IMR-90 (cell line): ENCODE measurements at regions not wholly inside any gene's neighbourhood (a gene's known extent, or its start where the extent isn't known, plus 50 kb on each side); places are given as distances from the start of the nearest gene placed in this dataset.

Experiments used
- ATAC-seq: fragments of 200-7000 bp; cut with Tn5 transposase; 2 replicates; pipeline ENCODE4 v1.9.1; 2020; ENCODE audit warnings: low read depth, mild to moderate bottlenecking, moderate library complexity
- BruUV-seq: library from RNA; stranded (reverse); fragments of 400-500 nt; replicated peaks from 2 replicates; lab custom pipeline; 2021; lab: Mats Ljungman, UMichigan
- CTCF ChIA-PET: fragments of 300-600 bp; formaldehyde crosslinking; extraction: SDS; loops from one replicate; lab custom pipeline; 2021; ENCODE audit warnings: antibody characterized with exemption; lab: Yijun Ruan, JAX
- POLR2A ChIA-PET: fragments of 300-600 bp; sonication (Branson Sonifier 250); formaldehyde crosslinking; loops from one replicate; lab custom pipeline; 2022; ENCODE audit warnings: antibody characterized with exemption; ENCODE audit not compliant: unreplicated experiment; lab: Charles Lee
- DNase-seq: peaks from one replicate; pipeline ENCODE4 v3.0.0; 2013
- H2AFZ ChIP-seq: replicated peaks from 2 replicates; pipeline ENCODE3; 2013; ENCODE audit warnings: low read length, mild to moderate bottlenecking; ENCODE audit not compliant: poor library complexity
- H2AK5ac ChIP-seq: 2 replicates; pipeline ENCODE4 v1.6.1; 2013; ENCODE audit warnings: low read depth, low read length, inconsistent platforms
- H2AK9ac ChIP-seq: replicated peaks from 2 replicates; pipeline ENCODE3; 2013; ENCODE audit warnings: mild to moderate bottlenecking, low read depth, low read length, moderate library complexity; ENCODE audit not compliant: poor library complexity
- H2BK120ac ChIP-seq: 2 replicates; pipeline ENCODE4 v1.6.1; 2013; ENCODE audit warnings: low read depth, low read length, inconsistent platforms
- H2BK15ac ChIP-seq: 3 replicates; pipeline ENCODE4 v1.6.1; 2013; ENCODE audit warnings: low read depth, low read length, inconsistent platforms
- H2BK20ac ChIP-seq: 2 replicates; pipeline ENCODE4 v1.6.1; 2013; ENCODE audit warnings: low read depth, mild to moderate bottlenecking, inconsistent platforms, low read length, moderate library complexity
- H2BK5ac ChIP-seq: 2 replicates; pipeline ENCODE4 v1.6.1; 2013; ENCODE audit warnings: mild to moderate bottlenecking, low read depth, low read length, inconsistent platforms; ENCODE audit not compliant: poor library complexity, severe bottlenecking
- H3K14ac ChIP-seq: replicated peaks from 2 replicates; pipeline ENCODE4 v1.6.1; 2013; ENCODE audit warnings: low read depth, low read length, inconsistent platforms
- H3K18ac ChIP-seq: 2 replicates; pipeline ENCODE4 v1.6.1; 2013; ENCODE audit warnings: low read depth, low read length, control low read depth
- H3K23ac ChIP-seq: 2 replicates; pipeline ENCODE4 v1.6.1; 2013; ENCODE audit warnings: low read depth, low read length, inconsistent platforms
- H3K27ac ChIP-seq: 2 replicates; pipeline ENCODE4 v1.5.1; 2013; ENCODE audit warnings: mild to moderate bottlenecking, control low read depth, low read length; ENCODE audit not compliant: insufficient read depth
- H3K27me3 ChIP-seq: 2 replicates; pipeline ENCODE4 v1.6.1; 2013; ENCODE audit warnings: low read length; ENCODE audit not compliant: control insufficient read depth, insufficient read depth
- H3K36me3 ChIP-seq: 2 replicates; pipeline ENCODE4 v1.6.1; 2013; ENCODE audit warnings: low read length, mixed read lengths; ENCODE audit not compliant: control insufficient read depth, insufficient read depth
- H3K4ac ChIP-seq: 2 replicates; pipeline ENCODE4 v1.6.1; 2013; ENCODE audit warnings: low read depth, low read length, inconsistent platforms
- H3K4me1 ChIP-seq: 2 replicates; pipeline ENCODE4 v1.6.1; 2013; ENCODE audit warnings: low read length, mixed read lengths; ENCODE audit not compliant: control insufficient read depth, insufficient read depth
- H3K4me2 ChIP-seq: 2 replicates; pipeline ENCODE4 v1.6.1; 2013; ENCODE audit warnings: low read depth, mild to moderate bottlenecking, control low read depth, low read length, moderate library complexity
- H3K4me3 ChIP-seq: 2 replicates; pipeline ENCODE4 v1.5.1; 2013; ENCODE audit warnings: low read depth, mild to moderate bottlenecking, control low read depth, low read length, moderate library complexity; ENCODE audit not compliant: insufficient read depth
- H3K56ac ChIP-seq: 2 replicates; pipeline ENCODE4 v1.6.1; 2013; ENCODE audit warnings: low read length, inconsistent platforms; ENCODE audit not compliant: insufficient read depth; ENCODE audit errors: extremely low read depth
- H3K79me1 ChIP-seq, 2 experiments: 2 replicates each; pipeline ENCODE4 v1.6.1; 2013; ENCODE audit warnings: low read length in 2 of 2, inconsistent platforms in 1 of 2, low read depth in 1 of 2
- H3K9ac ChIP-seq: 2 replicates; pipeline ENCODE4 v1.6.1; 2013; ENCODE audit warnings: low read depth, low read length, control low read depth
- H3K9me1 ChIP-seq: 2 replicates; pipeline ENCODE4 v1.6.1; 2013; ENCODE audit warnings: low read length, inconsistent platforms; ENCODE audit not compliant: insufficient read depth
- H3K9me3 ChIP-seq: 2 replicates; pipeline ENCODE4 v1.6.1; 2013; ENCODE audit warnings: low read length; ENCODE audit not compliant: control insufficient read depth, insufficient read depth
- H4K20me1 ChIP-seq: 2 replicates; pipeline ENCODE4 v1.6.1; 2013; ENCODE audit warnings: low read length, inconsistent platforms; ENCODE audit not compliant: insufficient read depth
- H4K5ac ChIP-seq: 2 replicates; pipeline ENCODE4 v1.6.1; 2013; ENCODE audit warnings: mild to moderate bottlenecking, low read depth, low read length, control low read depth
- H4K8ac ChIP-seq, 2 experiments: 2 replicates each; pipeline ENCODE4 v1.6.1; 2013; ENCODE audit warnings: low read depth in 2 of 2, low read length in 2 of 2, control low read depth in 1 of 2, inconsistent platforms in 1 of 2
- H4K91ac ChIP-seq: 2 replicates; pipeline ENCODE4 v1.6.1; 2013; ENCODE audit warnings: low read depth, low read length, inconsistent platforms; ENCODE audit not compliant: insufficient read depth
- BHLHE40 ChIP-seq: fragments of 150-350 bp; IDR thresholded peaks from 2 replicates; pipeline ENCODE4 v1.6.1; 2016; ENCODE audit warnings: mild to moderate bottlenecking, low read depth, low read length
- CHD1 ChIP-seq: IDR thresholded peaks from 2 replicates; pipeline ENCODE4 v1.6.1; 2012; ENCODE audit warnings: low read depth, low read length, improper control_type of control experiment
- FOS ChIP-seq: fragments of 150-350 bp; IDR thresholded peaks from 2 replicates; pipeline ENCODE4 v1.6.1; 2016; ENCODE audit warnings: low read depth, low read length
- MAZ ChIP-seq: IDR thresholded peaks from 2 replicates; pipeline ENCODE4 v1.6.1; 2012; ENCODE audit warnings: low read depth, mild to moderate bottlenecking, low read length, improper control_type of control experiment, moderate library complexity, borderline replicate concordance
- MXI1 ChIP-seq: IDR thresholded peaks from 2 replicates; pipeline ENCODE4 v1.6.1; 2012; ENCODE audit warnings: low read depth, mild to moderate bottlenecking, low read length, moderate library complexity, borderline replicate concordance
- NFE2L2 ChIP-seq: fragments of 150-350 bp; IDR thresholded peaks from 2 replicates; pipeline ENCODE4 v1.6.1; 2016; ENCODE audit warnings: low read depth, mild to moderate bottlenecking, low read length
- POLR2A ChIP-seq: IDR thresholded peaks from 2 replicates; pipeline ENCODE4 v1.6.1; 2012; ENCODE audit warnings: mild to moderate bottlenecking, low read depth, low read length
- RCOR1 ChIP-seq: IDR thresholded peaks from 2 replicates; pipeline ENCODE4 v1.6.1; 2012; ENCODE audit warnings: mild to moderate bottlenecking, low read length, improper control_type of control experiment; ENCODE audit not compliant: insufficient replicate concordance
- RFX5 ChIP-seq: IDR thresholded peaks from 2 replicates; pipeline ENCODE4 v1.8.0; 2012; ENCODE audit warnings: low read depth, mild to moderate bottlenecking, low read length, moderate library complexity
- WGBS, 2 experiments: methylation state at CpG; one replicate each; pipeline versions ENCODE4 v1.1.5 to v1.1.7; 2013; ENCODE audit warnings: missing lambda C conversion rate in 2 of 2; ENCODE audit not compliant: insufficient read length in 1 of 2; ENCODE audit errors: extremely low coverage in 2 of 2; 5-methylcytosine and 5-hydroxymethylcytosine counted together
- dilution Hi-C: fragments of 300-500 bp; cut with HindIII; formaldehyde crosslinking; loops from one replicate; pipeline ENCODE4 v1.14.3; 2018; ENCODE audit warnings: low sequenced_read_pairs; ENCODE audit not compliant: unreplicated experiment
- in situ Hi-C: fragments of 300-500 bp; cut with MboI; formaldehyde crosslinking; loops from 3 replicates; pipeline ENCODE4 v1.14.3; 2019; ENCODE audit warnings: low sequenced_read_pairs, inconsistent platforms, mixed read lengths
- intact Hi-C: fragments of 100-400 bp; cut with micrococcal nuclease; formaldehyde crosslinking; loops from 2 replicates; pipeline ENCODE4 v1.10.0; 2022
- TF ChIP-seq, protein P1 (sequence below): fragments of 150-350 bp; IDR thresholded peaks from 2 replicates; pipeline ENCODE4 v1.6.1; 2016; ENCODE audit warnings: low read depth, mild to moderate bottlenecking, low read length, moderate library complexity, borderline replicate concordance

DNA sequence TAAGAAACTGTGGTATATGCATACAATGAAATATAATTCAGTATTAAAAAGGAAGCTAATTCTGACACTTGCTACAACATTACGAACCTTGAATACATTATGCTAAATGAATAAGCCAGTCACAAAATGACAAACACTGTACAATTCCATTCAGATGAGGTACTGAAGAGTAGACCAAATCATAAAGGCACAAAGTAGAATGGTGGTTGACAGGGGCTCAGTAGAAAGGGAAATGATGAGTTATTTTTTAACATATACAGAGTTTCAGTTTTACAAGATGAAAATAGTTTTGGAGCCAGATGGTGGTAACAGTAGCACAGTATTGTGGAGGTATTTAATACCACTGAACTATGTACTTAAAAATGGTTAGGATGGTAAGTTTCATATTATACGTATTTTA is 254.6 kb upstream of the RBMS3 start:
- no peak overlapping the region for H3K4me2 ChIP-seq
- H3K56ac ChIP-seq = no peak overlapping the region
- H2BK5ac ChIP-seq = no peak overlapping the region
- no TSS peak for BruUV-seq
- H2AK9ac ChIP-seq = no peak overlapping the region
- no CpG with 5 or more reads among the region's 2 CpGs for WGBS, 2 experiments
- no peak overlapping the region for H3K27ac ChIP-seq
- DNase-seq = no peak
- no peak overlapping the region for H3K9ac ChIP-seq
- no peak overlapping the region for H4K91ac ChIP-seq
- POLR2A ChIA-PET = no interaction called here
- TF ChIP-seq NFE2L2 (no peak), MXI1 (no peak), FOS (no peak), POLR2A (no peak), CHD1 (no peak), BHLHE40 (no peak), RFX5 (no peak), RCOR1 (no peak), MAZ (no peak)
- TF ChIP-seq, protein P1, sequence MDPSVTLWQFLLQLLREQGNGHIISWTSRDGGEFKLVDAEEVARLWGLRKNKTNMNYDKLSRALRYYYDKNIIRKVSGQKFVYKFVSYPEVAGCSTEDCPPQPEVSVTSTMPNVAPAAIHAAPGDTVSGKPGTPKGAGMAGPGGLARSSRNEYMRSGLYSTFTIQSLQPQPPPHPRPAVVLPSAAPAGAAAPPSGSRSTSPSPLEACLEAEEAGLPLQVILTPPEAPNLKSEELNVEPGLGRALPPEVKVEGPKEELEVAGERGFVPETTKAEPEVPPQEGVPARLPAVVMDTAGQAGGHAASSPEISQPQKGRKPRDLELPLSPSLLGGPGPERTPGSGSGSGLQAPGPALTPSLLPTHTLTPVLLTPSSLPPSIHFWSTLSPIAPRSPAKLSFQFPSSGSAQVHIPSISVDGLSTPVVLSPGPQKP = no peak
- H3K4me1 ChIP-seq = no peaks in the 10 kb centered on the region
- H3K9me1 ChIP-seq = no peaks in the 10 kb centered on the region
- no peak overlapping the region for H3K18ac ChIP-seq
- H3K9me3 ChIP-seq = no peaks in the 10 kb centered on the region
- no peaks in the 10 kb centered on the region for H3K79me1 ChIP-seq
- no peak overlapping the region for H2BK120ac ChIP-seq
- intact Hi-C loops = no loop called here
- dilution Hi-C loops = no loop called here
- no peaks in the 10 kb centered on the region for H3K36me3 ChIP-seq
- no peak for ATAC-seq
- H3K14ac ChIP-seq = no peak overlapping the region
- H3K27me3 ChIP-seq = no peaks in the 10 kb centered on the region
- no peak overlapping the region for H4K8ac ChIP-seq
- no peak overlapping the region for H2AFZ ChIP-seq
- H3K23ac ChIP-seq = no peak overlapping the region
- CTCF ChIA-PET = no interaction called here
- H3K4ac ChIP-seq = no peak overlapping the region
- no peak overlapping the region for H2AK5ac ChIP-seq
- H4K20me1 ChIP-seq = no peaks in the 10 kb centered on the region
- no peak overlapping the region for H2BK15ac ChIP-seq
- H3K4me3 ChIP-seq = no peak overlapping the region
- H2BK20ac ChIP-seq = no peak overlapping the region
- H4K5ac ChIP-seq = no peak overlapping the region
- in situ Hi-C loops = no loop called here
